CD14-positive monocyte (primary cell): ENCODE measurements at regions not wholly inside any gene's neighbourhood (a gene's known extent, or its start where the extent isn't known, plus 50 kb on each side); places are given as distances from the start of the nearest gene placed in this dataset.

ENCODE experiments used
- DNase-seq, 3 donors: peaks; one replicate each; pipeline ENCODE4 v3.0.0-alpha.2; 2011 to 2022
- H2AFZ ChIP-seq: 2 replicates; pipeline ENCODE4 v1.6.0; 2012; ENCODE audit warnings: mild to moderate bottlenecking, low read depth, low read length, inconsistent platforms; ENCODE audit not compliant: insufficient read depth, poor library complexity, severe bottlenecking
- H3K27ac ChIP-seq, 2 donors: 1 replicate in 1 of 2; 2 replicates in 1 of 2; pipeline ENCODE4 v1.5.1; 2012 to 2013; ENCODE audit warnings: low read length in 2 of 2, control low read depth in 1 of 2, inconsistent platforms in 1 of 2, low read depth in 1 of 2, mild to moderate bottlenecking in 1 of 2
- H3K27me3 ChIP-seq, 2 donors: one replicate each; pipeline versions ENCODE4 v1.6.0 to v1.6.1; 2011 to 2013; ENCODE audit warnings: low read length in 2 of 2; ENCODE audit not compliant: control insufficient read depth in 2 of 2, insufficient read depth in 2 of 2
- H3K36me3 ChIP-seq, 2 donors: replicated peaks in 1 of 2; 1 replicate in 1 of 2; 2 replicates in 1 of 2; pipeline versions ENCODE4 v1.5.1 to v1.6.1; 2012 to 2013; ENCODE audit warnings: low read length in 2 of 2, control low read depth in 1 of 2, inconsistent platforms in 1 of 2, mild to moderate bottlenecking in 1 of 2; ENCODE audit not compliant: insufficient read depth in 2 of 2, control insufficient read depth in 1 of 2
- H3K4me1 ChIP-seq, 2 donors: 1 replicate in 1 of 2; 2 replicates in 1 of 2; pipeline versions ENCODE4 v1.5.1 to v1.6.1; 2012 to 2013; ENCODE audit warnings: low read length in 2 of 2, control low read depth in 1 of 2, inconsistent platforms in 1 of 2, mild to moderate bottlenecking in 1 of 2, moderate library complexity in 1 of 2; ENCODE audit not compliant: insufficient read depth in 2 of 2, control insufficient read depth in 1 of 2
- H3K4me2 ChIP-seq: replicated peaks from 2 replicates; pipeline ENCODE3; 2012; ENCODE audit warnings: low read length, moderate library complexity, mild to moderate bottlenecking; ENCODE audit not compliant: poor library complexity, severe bottlenecking; ENCODE audit errors: extremely low read depth
- H3K4me3 ChIP-seq, 3 experiments: fragments of 200-600 bp in 1 of 3; sonication (generic) in 1 of 3; replicated peaks in 1 of 3; 1 replicate in 2 of 3; 2 replicates in 1 of 3; pipeline ENCODE4 v1.5.1; 2011 to 2013; ENCODE audit warnings: low read length in 3 of 3, mild to moderate bottlenecking in 3 of 3, control low read depth in 2 of 3, low read depth in 2 of 3, inconsistent platforms in 1 of 3, moderate library complexity in 1 of 3
- H3K79me2 ChIP-seq: 2 replicates; pipeline ENCODE4 v1.6.0; 2012; ENCODE audit warnings: mild to moderate bottlenecking, control low read depth, inconsistent platforms, low read length, moderate library complexity; ENCODE audit not compliant: insufficient read depth
- H3K9ac ChIP-seq: 2 replicates; pipeline ENCODE4 v1.6.0; 2017; ENCODE audit warnings: low read length, mild to moderate bottlenecking; ENCODE audit not compliant: insufficient read depth, poor library complexity, severe bottlenecking
- H3K9me3 ChIP-seq, 2 donors: replicated peaks in 1 of 2; 1 replicate in 1 of 2; 2 replicates in 1 of 2; pipeline versions ENCODE4 v1.5.1 to v1.6.1; 2012 to 2013; ENCODE audit warnings: low read length in 2 of 2, control low read depth in 1 of 2; ENCODE audit not compliant: control insufficient read depth in 1 of 2, insufficient read depth in 1 of 2
- H4K20me1 ChIP-seq: 2 replicates; pipeline ENCODE4 v1.6.0; 2012; ENCODE audit warnings: mild to moderate bottlenecking, low read length, control low read depth, moderate library complexity; ENCODE audit not compliant: insufficient read depth
- H3K27ac Mint-ChIP-seq, 7 donors: one replicate each; pipeline ENCODE4 v1.8.0; 2020; ENCODE audit warnings: mild to moderate bottlenecking in 7 of 7, mixed read lengths in 7 of 7, moderate library complexity in 6 of 7, inconsistent platforms in 2 of 7
- H3K27me3 Mint-ChIP-seq, 3 donors: one replicate each; pipeline ENCODE4 v1.8.0; 2021 to 2022; ENCODE audit warnings: low read depth in 3 of 3, mild to moderate bottlenecking in 3 of 3, mixed read lengths in 3 of 3, moderate library complexity in 3 of 3, inconsistent platforms in 1 of 3
- H3K36me3 Mint-ChIP-seq, 2 donors: one replicate each; pipeline ENCODE4 v1.8.0; 2020; ENCODE audit warnings: mixed read lengths in 2 of 2, inconsistent platforms in 1 of 2, mild to moderate bottlenecking in 1 of 2
- H3K4me1 Mint-ChIP-seq: one replicate; pipeline ENCODE4 v1.8.0; 2020; ENCODE audit warnings: mild to moderate bottlenecking, mixed read lengths
- H3K4me3 Mint-ChIP-seq, 2 donors: one replicate each; pipeline ENCODE4 v1.8.0; 2020; ENCODE audit warnings: mild to moderate bottlenecking in 2 of 2, mixed read lengths in 2 of 2, moderate library complexity in 1 of 2
- H3K9me3 Mint-ChIP-seq, 7 donors: one replicate each; pipeline ENCODE4 v1.8.0; 2020 to 2022; ENCODE audit warnings: mixed read lengths in 7 of 7, mild to moderate bottlenecking in 6 of 7, moderate library complexity in 6 of 7, inconsistent platforms in 2 of 7
- CTCF ChIP-seq: fragments of 200-600 bp; IDR thresholded peaks from one replicate; pipeline ENCODE4 v1.8.0; 2022; ENCODE audit warnings: antibody characterized with exemption, mild to moderate bottlenecking
- WGBS: methylation state at CpG from one replicate; pipeline ENCODE4 v1.1.5; 2013; ENCODE audit warnings: missing lambda C conversion rate; ENCODE audit not compliant: insufficient coverage; 5-methylcytosine and 5-hydroxymethylcytosine counted together
- intact Hi-C, 2 donors: fragments of 100-400 bp; cut with micrococcal nuclease; formaldehyde crosslinking; loops; one replicate each; pipeline versions ENCODE4 v1.15.0 to v1.15.1; 2023

- Mint-ChIP-seq H3K27ac (no peak overlapping the region), H3K36me3 (no peaks in the 10 kb centered on the region), H3K27me3 (peaks cover 0 to 2% (median 0%) of the 10 kb centered on the region in 3 donors), H3K4me1 (no peaks in the 10 kb centered on the region), H3K9me3 (peaks cover 0 to 12% (median 3%) of the 10 kb centered on the region in 7 donors), H3K4me3 (no peak overlapping the region)
- DNase-seq = no peak
- Histone ChIP-seq H3K4me1 (no peaks in the 10 kb centered on the region), H3K27ac (no peak overlapping the region), H3K79me2 (no peaks in the 10 kb centered on the region), H3K9me3 (peaks cover 0 to 3% of the 10 kb centered on the region in 2 donors), H3K4me2 (no peak overlapping the region), H4K20me1 (no peaks in the 10 kb centered on the region), H3K4me3 (no peak overlapping the region), H3K36me3 (no peaks in the 10 kb centered on the region), H3K9ac (no peak overlapping the region), H3K27me3 (no peaks in the 10 kb centered on the region), H2AFZ (no peak overlapping the region)
- WGBS = 100% methylated on average over 1 of the region's 4 CpGs
- no peak for TF ChIP-seq CTCF
- intact Hi-C loops = no loop called here
These were observed 61.8 kb upstream of the MTNR1B start for GRCh38 chr11:92907671-92908070.

GRCh38 chr11:92909214-92909613, 60.2 kb upstream of the MTNR1B start:
- H3K4me2 ChIP-seq = no peak overlapping the region
- Mint-ChIP-seq H3K36me3 (no peaks in the 10 kb centered on the region), H3K9me3 (peaks cover 0 to 13% (median 3%) of the 10 kb centered on the region in 7 donors), H3K27ac (no peak overlapping the region), H3K27me3 (peaks cover 0 to 2% (median 0%) of the 10 kb centered on the region in 3 donors), H3K4me1 (no peaks in the 10 kb centered on the region), H3K4me3 (no peak overlapping the region)
- H4K20me1 ChIP-seq = no peaks in the 10 kb centered on the region
- H3K27ac ChIP-seq = no peak overlapping the region
- intact Hi-C loops = no loop called here
- H2AFZ ChIP-seq = no peak overlapping the region
- DNase-seq = no peak
- H3K9me3 ChIP-seq = peaks cover 0 to 3% of the 10 kb centered on the region in 2 donors
- WGBS = 100% methylated on average over 1 of the region's 5 CpGs
- H3K9ac ChIP-seq = no peak overlapping the region
- no peak overlapping the region for H3K4me3 ChIP-seq
- no peaks in the 10 kb centered on the region for H3K79me2 ChIP-seq
- H3K36me3 ChIP-seq = no peaks in the 10 kb centered on the region
- TF ChIP-seq CTCF = no peak
- H3K27me3 ChIP-seq = no peaks in the 10 kb centered on the region
- H3K4me1 ChIP-seq = no peaks in the 10 kb centered on the region
